ENCODE measurements at regions not wholly inside any gene's neighbourhood (a gene's known extent, or its start where the extent isn't known, plus 50 kb on each side); places are given as distances from the start of the nearest gene placed in this dataset.

DNA sequence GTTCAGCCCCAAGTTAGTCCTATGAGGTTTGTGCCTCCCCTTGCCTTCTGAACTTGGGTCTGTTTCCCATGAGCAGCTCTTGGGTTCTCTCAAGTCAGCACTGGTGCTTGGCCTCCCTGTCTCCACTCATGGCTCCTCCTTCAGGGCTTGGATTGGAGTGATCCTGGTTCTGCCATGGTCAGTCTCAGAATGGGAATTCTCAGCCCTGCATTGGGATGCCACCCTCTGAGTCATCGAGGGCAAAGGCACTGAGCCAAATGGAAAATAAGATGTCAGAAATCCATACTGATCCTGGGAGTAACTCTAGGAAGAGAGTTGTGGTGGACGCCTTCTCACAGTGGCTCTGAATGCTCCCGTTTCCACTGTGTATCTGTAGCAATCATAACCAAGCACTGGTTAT is 233.4 kb upstream of the HABP2 start:
- TF ChIP-seq CTCF (IDR thresholded peaks at IDR 0.05) (no peak), POLR2A (IDR thresholded peaks at IDR 0.05) (no peak), EP300 (IDR thresholded peaks at IDR 0.05) (no peak)

Measured in sigmoid colon (tissue), 4 donors.